IMR-90 (cell line): ENCODE measurements at regions not wholly inside any gene's neighbourhood (a gene's known extent, or its start where the extent isn't known, plus 50 kb on each side); places are given as distances from the start of the nearest gene placed in this dataset.

Source experiments
- BHLHE40 ChIP-seq: fragments of 150-350 bp; IDR thresholded peaks from 2 replicates; pipeline ENCODE4 v1.6.1; 2016; ENCODE audit warnings: mild to moderate bottlenecking, low read depth, low read length
- CEBPB ChIP-seq: IDR thresholded peaks from 2 replicates; pipeline ENCODE4 v1.6.1; 2012; ENCODE audit warnings: low read depth, low read length, improper control_type of control experiment
- CTCF ChIP-seq: conservative IDR thresholded peaks from 2 replicates; pipeline ENCODE4 v1.5.1; 2012; ENCODE audit warnings: mild to moderate bottlenecking, low read depth, low read length, improper control_type of control experiment
- ELK1 ChIP-seq: fragments of 150-350 bp; IDR thresholded peaks from 2 replicates; pipeline ENCODE4 v1.6.1; 2016; ENCODE audit warnings: low read depth, mild to moderate bottlenecking, low read length, moderate library complexity, borderline replicate concordance
- MAFK ChIP-seq: IDR thresholded peaks from 2 replicates; pipeline ENCODE4 v1.6.1; 2012; ENCODE audit warnings: low read depth, low read length, improper control_type of control experiment
- MXI1 ChIP-seq: IDR thresholded peaks from 2 replicates; pipeline ENCODE4 v1.6.1; 2012; ENCODE audit warnings: low read depth, mild to moderate bottlenecking, low read length, moderate library complexity, borderline replicate concordance
- NFE2L2 ChIP-seq: fragments of 150-350 bp; IDR thresholded peaks from 2 replicates; pipeline ENCODE4 v1.6.1; 2016; ENCODE audit warnings: low read depth, mild to moderate bottlenecking, low read length
- POLR2A ChIP-seq: IDR thresholded peaks from 2 replicates; pipeline ENCODE4 v1.6.1; 2012; ENCODE audit warnings: mild to moderate bottlenecking, low read depth, low read length
- RAD21 ChIP-seq: IDR thresholded peaks from 2 replicates; pipeline ENCODE4 v1.6.1; 2012; ENCODE audit warnings: low read length, improper control_type of control experiment
- USF2 ChIP-seq: fragments of 150-350 bp; IDR thresholded peaks from 2 replicates; pipeline ENCODE4 v1.6.1; 2017; ENCODE audit warnings: mild to moderate bottlenecking, antibody characterized with exemption, low read length, low read depth

GRCh38 chr5:8615142-8615858, 746.4 kb downstream of the MTRR start:
- no peak for TF ChIP-seq POLR2A
- no peak for TF ChIP-seq CTCF
- no peak for TF ChIP-seq USF2
- no peak for TF ChIP-seq BHLHE40
- no peak for TF ChIP-seq RAD21
- TF ChIP-seq CEBPB = no peak
- no peak for TF ChIP-seq NFE2L2
- TF ChIP-seq MAFK = no peak
- TF ChIP-seq MXI1 = no peak
- no peak for TF ChIP-seq ELK1
